ENCODE measurements at regions not wholly inside any gene's neighbourhood (a gene's known extent, or its start where the extent isn't known, plus 50 kb on each side); places are given as distances from the start of the nearest gene placed in this dataset.

GRCh38 chr15:93662162-93662885, 569.0 kb upstream of the MCTP2 start:
- Histone ChIP-seq H3K27ac (ENCODE audit: low read length) (no peak overlapping the region), H3K4me3 (ENCODE audit: low read length) (no peak overlapping the region), H3K9me3 (ENCODE audit: control insufficient read depth, low read depth, low read length) (no peaks in the 10 kb centered on the region), H3K27me3 (ENCODE audit: control insufficient read depth, insufficient read depth, low read length) (no peaks in the 10 kb centered on the region), H3K36me3 (ENCODE audit: control insufficient read depth, insufficient read depth, low read length) (no peaks in the 10 kb centered on the region), H3K4me1 (ENCODE audit: control insufficient read depth, insufficient read depth, low read length) (no peaks in the 10 kb centered on the region)
- WGBS (ENCODE audit: insufficient coverage, low lambda C conversion rate): no CpG with 5 or more reads among the region's 1 CpG
- no peak for DNase-seq

DNA sequence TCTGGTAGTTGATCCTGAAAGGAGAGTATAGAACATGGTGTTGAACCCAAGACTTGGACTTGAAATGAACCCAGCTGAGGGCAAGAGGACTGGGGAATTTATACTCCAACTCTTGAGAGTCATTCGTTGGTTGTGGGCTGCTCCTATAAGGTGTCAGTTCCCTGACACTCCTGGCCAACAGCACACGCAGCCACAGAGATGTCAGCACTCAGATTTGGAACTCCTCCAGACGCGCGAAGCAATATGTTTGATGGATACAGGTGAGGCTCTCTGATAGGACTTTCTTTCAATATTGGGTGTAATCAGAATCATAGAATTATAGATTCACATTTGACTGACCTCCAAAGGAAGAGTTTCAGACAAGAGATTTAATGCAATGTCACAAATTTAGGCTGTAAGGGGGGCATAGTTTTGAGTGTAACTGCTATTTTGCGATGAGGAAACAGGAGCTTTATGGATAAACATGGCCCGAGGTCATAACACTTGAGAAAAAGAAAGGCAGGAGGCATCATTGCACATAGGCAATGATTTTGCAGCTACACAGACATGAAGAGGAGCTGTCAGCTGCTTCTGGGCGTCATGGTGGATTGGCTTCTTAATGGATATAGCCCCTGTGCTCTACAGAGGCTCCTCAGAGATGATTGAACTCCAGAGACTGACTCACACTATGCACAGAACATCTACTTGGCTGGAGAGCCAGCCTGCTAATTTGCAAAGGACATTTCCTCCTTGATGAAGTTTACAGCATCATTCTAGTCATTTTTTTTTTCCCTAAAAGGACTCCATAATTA, 569.2 kb upstream of the RGMA start:
- DNase-seq: no peak
- Histone ChIP-seq H3K27me3 (ENCODE audit: control insufficient read depth, insufficient read depth, low read length) (no peaks in the 10 kb centered on the region), H3K27ac (ENCODE audit: low read length) (no peak overlapping the region), H3K4me3 (ENCODE audit: low read length) (no peak overlapping the region), H3K36me3 (ENCODE audit: control insufficient read depth, insufficient read depth, low read length) (no peaks in the 10 kb centered on the region), H3K9me3 (ENCODE audit: control insufficient read depth, low read depth, low read length) (no peaks in the 10 kb centered on the region), H3K4me1 (ENCODE audit: control insufficient read depth, insufficient read depth, low read length) (no peaks in the 10 kb centered on the region)
- no CpG with 5 or more reads among the region's 8 CpGs for WGBS (ENCODE audit: insufficient coverage, low lambda C conversion rate)

- Histone ChIP-seq H3K9me3 (ENCODE audit: control insufficient read depth, low read depth, low read length) (no peaks in the 10 kb centered on the region), H3K27ac (ENCODE audit: low read length) (no peak overlapping the region), H3K27me3 (ENCODE audit: control insufficient read depth, insufficient read depth, low read length) (no peaks in the 10 kb centered on the region), H3K4me1 (ENCODE audit: control insufficient read depth, insufficient read depth, low read length) (no peaks in the 10 kb centered on the region), H3K36me3 (ENCODE audit: control insufficient read depth, insufficient read depth, low read length) (no peaks in the 10 kb centered on the region), H3K4me3 (ENCODE audit: low read length) (no peak overlapping the region)
- DNase-seq: no peak
- WGBS (ENCODE audit: insufficient coverage, low lambda C conversion rate): no CpG with 5 or more reads among the region's 2 CpGs
Measured at GRCh38 chr15:93656041-93656440, 567.0 kb upstream of the RGMA start.

GRCh38 chr15:93649691-93650235, 560.8 kb upstream of the RGMA start:
- H3K4me3 ChIP-seq (ENCODE audit: low read length): no peak overlapping the region
- WGBS (ENCODE audit: insufficient coverage, low lambda C conversion rate): 100% methylated on average over 1 of the region's 6 CpGs
- no peak overlapping the region for H3K27ac ChIP-seq (ENCODE audit: low read length)
- DNase-seq: no peak
- H3K4me1 ChIP-seq (ENCODE audit: control insufficient read depth, insufficient read depth, low read length): no peaks in the 10 kb centered on the region
- H3K27me3 ChIP-seq (ENCODE audit: control insufficient read depth, insufficient read depth, low read length): no peaks in the 10 kb centered on the region
- no peaks in the 10 kb centered on the region for H3K36me3 ChIP-seq (ENCODE audit: control insufficient read depth, insufficient read depth, low read length)
- H3K9me3 ChIP-seq (ENCODE audit: control insufficient read depth, low read depth, low read length): no peaks in the 10 kb centered on the region

- no peak for DNase-seq
- H3K27me3 ChIP-seq (ENCODE audit: control insufficient read depth, insufficient read depth, low read length): no peaks in the 10 kb centered on the region
- no peaks in the 10 kb centered on the region for H3K4me1 ChIP-seq (ENCODE audit: control insufficient read depth, insufficient read depth, low read length)
- no CpG with 5 or more reads among the region's 2 CpGs for WGBS (ENCODE audit: insufficient coverage, low lambda C conversion rate)
- no peak overlapping the region for H3K27ac ChIP-seq (ENCODE audit: low read length)
- no peak overlapping the region for H3K4me3 ChIP-seq (ENCODE audit: low read length)
- no peaks in the 10 kb centered on the region for H3K9me3 ChIP-seq (ENCODE audit: control insufficient read depth, low read depth, low read length)
- no peaks in the 10 kb centered on the region for H3K36me3 ChIP-seq (ENCODE audit: control insufficient read depth, insufficient read depth, low read length)
Measured at GRCh38 chr15:93646193-93646592, 557.2 kb upstream of the RGMA start.

- DNase-seq: no peak
- H3K4me1 ChIP-seq (ENCODE audit: control insufficient read depth, insufficient read depth, low read length): no peaks in the 10 kb centered on the region
- no peaks in the 10 kb centered on the region for H3K36me3 ChIP-seq (ENCODE audit: control insufficient read depth, insufficient read depth, low read length)
- no peaks in the 10 kb centered on the region for H3K27me3 ChIP-seq (ENCODE audit: control insufficient read depth, insufficient read depth, low read length)
- no peaks in the 10 kb centered on the region for H3K9me3 ChIP-seq (ENCODE audit: control insufficient read depth, low read depth, low read length)
- no CpG with 5 or more reads among the region's 6 CpGs for WGBS (ENCODE audit: insufficient coverage, low lambda C conversion rate)
- H3K4me3 ChIP-seq (ENCODE audit: low read length): no peak overlapping the region
- no peak overlapping the region for H3K27ac ChIP-seq (ENCODE audit: low read length)
Measured at GRCh38 chr15:93645594-93645993, 556.6 kb upstream of the RGMA start.

- Histone ChIP-seq H3K4me1 (ENCODE audit: control insufficient read depth, insufficient read depth, low read length) (no peaks in the 10 kb centered on the region), H3K36me3 (ENCODE audit: control insufficient read depth, insufficient read depth, low read length) (no peaks in the 10 kb centered on the region), H3K9me3 (ENCODE audit: control insufficient read depth, low read depth, low read length) (no peaks in the 10 kb centered on the region), H3K27ac (ENCODE audit: low read length) (no peak overlapping the region), H3K4me3 (ENCODE audit: low read length) (no peak overlapping the region), H3K27me3 (ENCODE audit: control insufficient read depth, insufficient read depth, low read length) (no peaks in the 10 kb centered on the region)
- no peak for DNase-seq
Measured at GRCh38 chr15:93644595-93644994, 555.6 kb upstream of the RGMA start.

- 96% methylated on average over 4 of the region's 4 CpGs for WGBS (ENCODE audit: insufficient coverage, low lambda C conversion rate)
- Histone ChIP-seq H3K4me1 (ENCODE audit: control insufficient read depth, insufficient read depth, low read length) (no peaks in the 10 kb centered on the region), H3K36me3 (ENCODE audit: control insufficient read depth, insufficient read depth, low read length) (no peaks in the 10 kb centered on the region), H3K27me3 (ENCODE audit: control insufficient read depth, insufficient read depth, low read length) (no peaks in the 10 kb centered on the region), H3K9me3 (ENCODE audit: control insufficient read depth, low read depth, low read length) (no peaks in the 10 kb centered on the region), H3K27ac (ENCODE audit: low read length) (no peak overlapping the region), H3K4me3 (ENCODE audit: low read length) (no peak overlapping the region)
- DNase-seq: no peak
Measured at GRCh38 chr15:93640411-93640962, 551.5 kb upstream of the RGMA start.

DNA sequence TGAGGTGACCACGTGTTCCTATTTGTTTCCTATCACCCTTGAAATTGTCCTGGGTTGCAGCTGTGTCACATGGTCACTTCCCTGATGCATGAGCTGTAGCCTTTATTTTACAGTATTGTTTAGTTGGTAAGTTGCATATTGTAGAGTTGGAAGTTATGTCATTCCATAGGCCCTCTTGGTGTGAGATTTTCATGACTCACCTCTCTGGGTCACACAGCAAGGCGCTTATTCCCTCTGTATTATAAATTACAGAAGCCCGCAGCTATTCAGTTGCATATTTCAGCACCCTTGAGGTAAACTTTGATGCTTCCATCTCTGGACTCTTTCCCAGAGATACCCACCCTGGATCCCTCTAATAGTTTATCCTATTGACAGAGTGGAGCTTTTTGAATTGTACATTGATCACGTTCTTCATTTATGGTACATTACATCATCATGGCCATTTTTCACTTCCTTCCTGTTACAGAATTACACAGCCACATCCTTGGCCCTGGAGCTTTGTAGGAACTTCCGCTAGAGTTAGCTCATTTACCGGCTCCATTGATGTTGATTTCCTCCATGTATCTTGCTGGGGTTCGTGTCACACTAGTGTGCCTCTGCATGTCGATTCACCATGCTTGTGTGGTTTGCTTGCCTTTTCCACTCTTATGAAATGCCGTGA, 543.1 kb upstream of the RGMA start:
- H3K36me3 ChIP-seq (ENCODE audit: control insufficient read depth, insufficient read depth, low read length): no peaks in the 10 kb centered on the region
- no peaks in the 10 kb centered on the region for H3K27me3 ChIP-seq (ENCODE audit: control insufficient read depth, insufficient read depth, low read length)
- DNase-seq: no peak
- no peak overlapping the region for H3K27ac ChIP-seq (ENCODE audit: low read length)
- H3K4me3 ChIP-seq (ENCODE audit: low read length): no peak overlapping the region
- H3K9me3 ChIP-seq (ENCODE audit: control insufficient read depth, low read depth, low read length): no peaks in the 10 kb centered on the region
- H3K4me1 ChIP-seq (ENCODE audit: control insufficient read depth, insufficient read depth, low read length): no peaks in the 10 kb centered on the region
- WGBS (ENCODE audit: insufficient coverage, low lambda C conversion rate): 80% methylated on average over 1 of the region's 9 CpGs

DNA sequence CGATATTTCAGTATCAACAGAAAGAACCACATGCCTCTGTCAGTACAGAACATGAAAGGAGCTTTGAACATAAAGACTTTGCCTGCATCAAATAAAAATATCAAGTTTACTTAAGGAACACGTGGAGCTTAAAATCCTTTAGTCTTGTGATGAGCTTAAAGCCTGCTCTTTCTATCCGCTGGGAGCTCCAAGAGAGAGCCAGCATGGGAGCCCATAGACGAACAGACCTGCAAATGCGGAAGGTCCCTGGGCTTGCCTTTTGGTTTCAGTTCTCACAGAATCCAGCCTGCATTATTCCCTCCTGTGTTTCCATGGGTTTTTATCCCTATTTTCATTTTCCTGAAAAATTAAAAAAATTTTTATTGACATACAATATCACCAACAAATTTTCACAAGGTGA, 530.6 kb upstream of the RGMA start:
- H3K4me3 ChIP-seq (ENCODE audit: low read length): no peak overlapping the region
- H3K27ac ChIP-seq (ENCODE audit: low read length): no peak overlapping the region
- H3K9me3 ChIP-seq (ENCODE audit: control insufficient read depth, low read depth, low read length): no peaks in the 10 kb centered on the region
- DNase-seq: no peak
- H3K36me3 ChIP-seq (ENCODE audit: control insufficient read depth, insufficient read depth, low read length): no peaks in the 10 kb centered on the region
- WGBS (ENCODE audit: insufficient coverage, low lambda C conversion rate): no CpG with 5 or more reads among the region's 5 CpGs
- no peaks in the 10 kb centered on the region for H3K27me3 ChIP-seq (ENCODE audit: control insufficient read depth, insufficient read depth, low read length)
- H3K4me1 ChIP-seq (ENCODE audit: control insufficient read depth, insufficient read depth, low read length): no peaks in the 10 kb centered on the region
